Tibial nerve (tissue), 4 donors: ENCODE measurements at regions not wholly inside any gene's neighbourhood (a gene's known extent, or its start where the extent isn't known, plus 50 kb on each side); places are given as distances from the start of the nearest gene placed in this dataset.
"Not testable (repeated sequence)": the region's sequence is repeated elsewhere in the genome, so short reads cannot be mapped to it uniquely, and the experiment has no call there.

Source experiments
- DNase-seq, 2 donors: peaks; one replicate each; pipeline ENCODE4 v3.0.0-alpha.2; 2019; ENCODE audit warnings: low spot score in 2 of 2
- H3K27ac ChIP-seq, 4 donors: fragments of 200-600 bp; sonication (generic) in 3 of 4; one replicate each; pipeline ENCODE4 v1.5.1; 2017 to 2019; ENCODE audit warnings: mild to moderate bottlenecking in 1 of 4
- H3K27me3 ChIP-seq, 2 donors: fragments of 200-600 bp; sonication (generic) in 1 of 2; one replicate each; pipeline versions ENCODE4 v1.5.1 to v1.6.0; 2017 to 2019
- H3K36me3 ChIP-seq, 3 donors: fragments of 200-600 bp; sonication (generic); one replicate each; pipeline ENCODE4 v1.5.1; 2018 to 2019
- H3K4me1 ChIP-seq, 4 donors: fragments of 200-600 bp; sonication (generic) in 3 of 4; one replicate each; pipeline ENCODE4 v1.5.1; 2017 to 2019
- H3K4me3 ChIP-seq, 4 donors: fragments of 200-600 bp; sonication (generic) in 3 of 4; one replicate each; pipeline ENCODE4 v1.5.1; 2017 to 2019; ENCODE audit warnings: mild to moderate bottlenecking in 1 of 4, moderate library complexity in 1 of 4
- H3K9me3 ChIP-seq, 4 donors: fragments of 200-600 bp; sonication (generic) in 3 of 4; one replicate each; pipeline ENCODE4 v1.5.1; 2017 to 2019
- CTCF ChIP-seq, 5 experiments: fragments of 200-600 bp in 3 of 5; fragments of 450-650 bp in 2 of 5; sonication (generic) in 3 of 5; IDR thresholded peaks; one replicate each; pipeline ENCODE4 v1.5.1; 2016 to 2019; ENCODE audit warnings: antibody characterized with exemption in 5 of 5, mild to moderate bottlenecking in 3 of 5, moderate library complexity in 2 of 5
- EP300 ChIP-seq, 2 donors: sonication (generic); formaldehyde crosslinking; IDR thresholded peaks; one replicate each; pipeline ENCODE4 v1.6.1; 2017; ENCODE audit warnings: antibody characterized with exemption in 2 of 2, mild to moderate bottlenecking in 1 of 2
- POLR2A ChIP-seq, 2 donors: fragments of 450-650 bp; IDR thresholded peaks; one replicate each; pipeline ENCODE4 v1.6.1; 2017; ENCODE audit warnings: antibody characterized with exemption in 2 of 2, mild to moderate bottlenecking in 2 of 2, moderate library complexity in 2 of 2
- WGBS, 2 donors: methylation state at CpG; one replicate each; pipeline ENCODE4 v1.1.5; 2018; 5-methylcytosine and 5-hydroxymethylcytosine counted together

GRCh38 chr5:163162645-163163044 lies 274.8 kb upstream of the CCNG1 start:
- TF ChIP-seq POLR2A (IDR thresholded peaks at IDR 0.05) (no peak), CTCF (IDR thresholded peaks at IDR 0.05) (no peak), EP300 (IDR thresholded peaks at IDR 0.05) (no peak)
- no peaks in the 10 kb centered on the region for H3K27me3 ChIP-seq
- H3K4me1 ChIP-seq: no peaks in the 10 kb centered on the region
- DNase-seq: no peak
- peaks cover 0 to 9% (median 0%) of the 10 kb centered on the region in 4 donors for H3K9me3 ChIP-seq
- 71 to 77% methylated on average over 3 of the region's 3 CpGs for WGBS, 2 donors
- no peaks in the 10 kb centered on the region for H3K36me3 ChIP-seq
- H3K27ac ChIP-seq: no peak overlapping the region
- no peak overlapping the region for H3K4me3 ChIP-seq

GRCh38 chr5:163163858-163164257 lies 273.5 kb upstream of the CCNG1 start:
- no peak for DNase-seq
- 72 to 87% methylated on average over 2 of the region's 2 CpGs for WGBS, 2 donors
- Histone ChIP-seq H3K27ac (no peak overlapping the region), H3K36me3 (no peaks in the 10 kb centered on the region), H3K27me3 (no peaks in the 10 kb centered on the region), H3K4me3 (no peak overlapping the region), H3K4me1 (no peaks in the 10 kb centered on the region), H3K9me3 (peaks cover 0 to 9% (median 0%) of the 10 kb centered on the region in 4 donors)
- TF ChIP-seq EP300 (IDR thresholded peaks at IDR 0.05): no peak
- no peak for TF ChIP-seq CTCF (IDR thresholded peaks at IDR 0.05)
- no peak for TF ChIP-seq POLR2A (IDR thresholded peaks at IDR 0.05)

- no peak for DNase-seq
- Histone ChIP-seq H3K4me1 (no peaks in the 10 kb centered on the region), H3K27ac (no peak overlapping the region), H3K36me3 (no peaks in the 10 kb centered on the region), H3K4me3 (no peak overlapping the region), H3K9me3 (peaks cover 0 to 17% (median 0%) of the 10 kb centered on the region in 4 donors), H3K27me3 (no peaks in the 10 kb centered on the region)
- no peak for TF ChIP-seq EP300 (IDR thresholded peaks at IDR 0.05)
- no peak for TF ChIP-seq CTCF (IDR thresholded peaks at IDR 0.05)
- no peak for TF ChIP-seq POLR2A (IDR thresholded peaks at IDR 0.05)
- WGBS, 2 donors: 89 to 96% methylated on average over 10 of the region's 10 CpGs
These were observed 272.1 kb upstream of the CCNG1 start for GRCh38 chr5:163165277-163165676.

- 85 to 90% methylated on average over 3 of the region's 3 CpGs for WGBS, 2 donors
- not testable (repeated sequence) for DNase-seq
These were observed 267.2 kb upstream of the CCNG1 start for GRCh38 chr5:163170161-163170560.

GRCh38 chr5:163172540-163173338 lies 264.7 kb upstream of the CCNG1 start:
- TF ChIP-seq CTCF (IDR thresholded peaks at IDR 0.05) (no peak), POLR2A (IDR thresholded peaks at IDR 0.05) (no peak), EP300 (IDR thresholded peaks at IDR 0.05) (no peak)
- H3K27ac ChIP-seq: no peak overlapping the region
- 69 to 70% methylated on average over 1 of the region's 1 CpG for WGBS, 2 donors
- H3K4me1 ChIP-seq: no peaks in the 10 kb centered on the region
- no peak for DNase-seq
- no peaks in the 10 kb centered on the region for H3K36me3 ChIP-seq
- no peak overlapping the region for H3K4me3 ChIP-seq
- peaks cover 0 to 8% (median 0%) of the 10 kb centered on the region in 4 donors for H3K9me3 ChIP-seq
- H3K27me3 ChIP-seq: no peaks in the 10 kb centered on the region

More at GRCh38 chr5:163170161-163170560, 267.2 kb upstream of the CCNG1 start:
- H3K9me3 ChIP-seq: peaks cover 0 to 14% (median 0%) of the 10 kb centered on the region in 4 donors
- not testable (repeated sequence) for H3K4me1 ChIP-seq, H3K4me3 ChIP-seq, H3K27ac ChIP-seq, H3K27me3 ChIP-seq, H3K36me3 ChIP-seq
